ENCODE measurements at regions not wholly inside any gene's neighbourhood (a gene's known extent, or its start where the extent isn't known, plus 50 kb on each side); places are given as distances from the start of the nearest gene placed in this dataset.

GRCh38 chr3:110909839-110910238 lies 161.8 kb upstream of the NECTIN3 start:
- H3K4me1 Mint-ChIP-seq: peaks cover 39% of the 10 kb centered on the region
- peaks cover 4% of the 10 kb centered on the region for H3K9me3 Mint-ChIP-seq

GRCh38 chr3:110910346-110910955 lies 161.2 kb upstream of the NECTIN3 start:
- Mint-ChIP-seq H3K9me3 (peaks cover 4% of the 10 kb centered on the region), H3K27me3 (ENCODE audit: low read depth) (peaks cover 16% of the 10 kb centered on the region), H3K36me3 (no peaks in the 10 kb centered on the region), H3K27ac (no peak overlapping the region), H3K4me1 (peaks cover 34% of the 10 kb centered on the region), H3K4me3 (no peak overlapping the region)
- TF ChIP-seq CTCF (IDR thresholded peaks at IDR 0.05; ENCODE audit: unreplicated experiment): no peak
- DNase-seq (ENCODE audit: low spot score in 2 of 2, unreplicated experiment in 2 of 2): no peak

More at GRCh38 chr3:110909839-110910238, 161.8 kb upstream of the NECTIN3 start:
- Mint-ChIP-seq H3K27ac (no peak overlapping the region), H3K27me3 (ENCODE audit: low read depth) (peaks cover 18% of the 10 kb centered on the region), H3K36me3 (no peaks in the 10 kb centered on the region), H3K4me3 (no peak overlapping the region)
- DNase-seq (ENCODE audit: low spot score in 2 of 2, unreplicated experiment in 2 of 2): no peak
- TF ChIP-seq CTCF (IDR thresholded peaks at IDR 0.05; ENCODE audit: unreplicated experiment): no peak

- no peak for TF ChIP-seq CTCF (IDR thresholded peaks at IDR 0.05; ENCODE audit: unreplicated experiment)
- Mint-ChIP-seq H3K9me3 (peaks cover 7% of the 10 kb centered on the region), H3K36me3 (no peaks in the 10 kb centered on the region), H3K27ac (no peak overlapping the region), H3K4me1 (peaks cover 7% of the 10 kb centered on the region), H3K4me3 (no peak overlapping the region), H3K27me3 (ENCODE audit: low read depth) (peaks cover 7% of the 10 kb centered on the region)
- DNase-seq (ENCODE audit: low spot score in 2 of 2, unreplicated experiment in 2 of 2): no peak
Measured at GRCh38 chr3:110918963-110919362, 152.7 kb upstream of the NECTIN3 start.

GRCh38 chr3:110925798-110926197 lies 145.8 kb upstream of the NECTIN3 start:
- DNase-seq (ENCODE audit: low spot score in 2 of 2, unreplicated experiment in 2 of 2): no peak
- Mint-ChIP-seq H3K27me3 (ENCODE audit: low read depth) (no peaks in the 10 kb centered on the region), H3K9me3 (no peaks in the 10 kb centered on the region), H3K4me1 (no peaks in the 10 kb centered on the region), H3K27ac (no peak overlapping the region), H3K36me3 (no peaks in the 10 kb centered on the region), H3K4me3 (no peak overlapping the region)
- no peak for TF ChIP-seq CTCF (IDR thresholded peaks at IDR 0.05; ENCODE audit: unreplicated experiment)

- no peak overlapping the region for H3K4me3 Mint-ChIP-seq
Measured at GRCh38 chr3:110928016-110928662, 143.5 kb upstream of the NECTIN3 start.

More at GRCh38 chr3:110928016-110928662, 143.5 kb upstream of the NECTIN3 start:
- no peaks in the 10 kb centered on the region for H3K27me3 Mint-ChIP-seq (ENCODE audit: low read depth)
- DNase-seq (ENCODE audit: low spot score in 2 of 2, unreplicated experiment in 2 of 2): no peak
- no peak for TF ChIP-seq CTCF (IDR thresholded peaks at IDR 0.05; ENCODE audit: unreplicated experiment)
- H3K27ac Mint-ChIP-seq: no peak overlapping the region
- no peaks in the 10 kb centered on the region for H3K36me3 Mint-ChIP-seq
- peaks cover 6% of the 10 kb centered on the region for H3K9me3 Mint-ChIP-seq
- H3K4me1 Mint-ChIP-seq: no peaks in the 10 kb centered on the region
